ENCODE measurements at regions not wholly inside any gene's neighbourhood (a gene's known extent, or its start where the extent isn't known, plus 50 kb on each side); places are given as distances from the start of the nearest gene placed in this dataset.

- H3K9me3 ChIP-seq, result no peaks in the 10 kb centered on the region
- TF ChIP-seq CTCF (IDR thresholded peaks at IDR 0.05) (no peak), POLR2AphosphoS5 (IDR thresholded peaks at IDR 0.05) (no peak), POLR2A (IDR thresholded peaks at IDR 0.05) (no peak), EP300 (IDR thresholded peaks at IDR 0.05) (no peak)
- WGBS, 5 donors, result 82 to 93% (median 90%) methylated on average over 1 of the region's 1 CpG
- intact Hi-C loops (cut with DNase I; ENCODE audit: low total_unique reads), result no loop called here
- H3K4me3 ChIP-seq, result no peak overlapping the region
- H3K27ac ChIP-seq, result no peak overlapping the region
- DNase-seq, result no peak
- no peaks in the 10 kb centered on the region for H3K27me3 ChIP-seq
- H3K4me1 ChIP-seq, result no peaks in the 10 kb centered on the region
- no peaks in the 10 kb centered on the region for H3K36me3 ChIP-seq
Observed at GRCh38 chr14:36405589-36406274, 85.3 kb upstream of the MBIP start.

GRCh38 chr14:36402867-36403266 lies 82.4 kb upstream of the MBIP start:
- TF ChIP-seq EP300 (IDR thresholded peaks at IDR 0.05) (no peak), CTCF (IDR thresholded peaks at IDR 0.05) (no peak), POLR2A (IDR thresholded peaks at IDR 0.05) (no peak), POLR2AphosphoS5 (IDR thresholded peaks at IDR 0.05) (no peak)
- intact Hi-C loops (cut with DNase I; ENCODE audit: low total_unique reads), result no loop called here
- no peak for DNase-seq
- H3K4me1 ChIP-seq, result no peaks in the 10 kb centered on the region
- H3K4me3 ChIP-seq, result no peak overlapping the region
- no peaks in the 10 kb centered on the region for H3K9me3 ChIP-seq
- H3K27ac ChIP-seq, result no peak overlapping the region
- WGBS, 5 donors, result 65 to 92% (median 78%) methylated on average over 2 of the region's 2 CpGs
- H3K27me3 ChIP-seq, result no peaks in the 10 kb centered on the region
- H3K36me3 ChIP-seq, result no peaks in the 10 kb centered on the region

GRCh38 chr14:36398463-36399291 lies 78.2 kb upstream of the MBIP start:
- H3K4me3 ChIP-seq, result no peak overlapping the region

GRCh38 chr14:36397357-36397756 lies 76.9 kb upstream of the MBIP start:
- Histone ChIP-seq H3K27ac (no peak overlapping the region), H3K36me3 (no peaks in the 10 kb centered on the region), H3K9me3 (peaks cover 0 to 8% (median 0%) of the 10 kb centered on the region in 4 donors), H3K27me3 (no peaks in the 10 kb centered on the region), H3K4me3 (no peak overlapping the region), H3K4me1 (no peaks in the 10 kb centered on the region)
- no peak for TF ChIP-seq POLR2AphosphoS5 (IDR thresholded peaks at IDR 0.05)
- no peak for TF ChIP-seq EP300 (IDR thresholded peaks at IDR 0.05)
- no peak for TF ChIP-seq POLR2A (IDR thresholded peaks at IDR 0.05)
- TF ChIP-seq CTCF (IDR thresholded peaks at IDR 0.05), result no peak
- intact Hi-C loops (cut with DNase I; ENCODE audit: low total_unique reads), result no loop called here
- DNase-seq, result no peak

More at GRCh38 chr14:36398463-36399291, 78.2 kb upstream of the MBIP start:
- no peak for DNase-seq
- TF ChIP-seq CTCF (IDR thresholded peaks at IDR 0.05), result no peak
- TF ChIP-seq POLR2AphosphoS5 (IDR thresholded peaks at IDR 0.05), result no peak
- no peak for TF ChIP-seq EP300 (IDR thresholded peaks at IDR 0.05)
- TF ChIP-seq POLR2A (IDR thresholded peaks at IDR 0.05), result no peak
- peaks cover 0 to 8% (median 0%) of the 10 kb centered on the region in 4 donors for H3K9me3 ChIP-seq
- no peaks in the 10 kb centered on the region for H3K27me3 ChIP-seq
- intact Hi-C loops (cut with DNase I; ENCODE audit: low total_unique reads), result no loop called here
- H3K36me3 ChIP-seq, result no peaks in the 10 kb centered on the region
- H3K4me1 ChIP-seq, result no peaks in the 10 kb centered on the region
- 60 to 73% (median 64%) methylated on average over 5 of the region's 5 CpGs for WGBS, 5 donors
- H3K27ac ChIP-seq, result no peak overlapping the region
